IPS-NIHi11 (cell line): ENCODE measurements at regions not wholly inside any gene's neighbourhood (a gene's known extent, or its start where the extent isn't known, plus 50 kb on each side); places are given as distances from the start of the nearest gene placed in this dataset.
A peak's percentile ranks its signal among the peaks of the same experiment; 100 is the strongest.

Source experiments
- DNase-seq: peaks from one replicate; pipeline ENCODE4 v3.0.0; 2012; ENCODE audit warnings: mixed read lengths, low spot score

GRCh38 chr14:84197704-84198103 lies 1332.2 kb upstream of the FLRT2 start:
- no peak for DNase-seq

- DNase-seq, result no peak
Observed at GRCh38 chr14:84202486-84202885, 1327.5 kb upstream of the FLRT2 start.

DNA sequence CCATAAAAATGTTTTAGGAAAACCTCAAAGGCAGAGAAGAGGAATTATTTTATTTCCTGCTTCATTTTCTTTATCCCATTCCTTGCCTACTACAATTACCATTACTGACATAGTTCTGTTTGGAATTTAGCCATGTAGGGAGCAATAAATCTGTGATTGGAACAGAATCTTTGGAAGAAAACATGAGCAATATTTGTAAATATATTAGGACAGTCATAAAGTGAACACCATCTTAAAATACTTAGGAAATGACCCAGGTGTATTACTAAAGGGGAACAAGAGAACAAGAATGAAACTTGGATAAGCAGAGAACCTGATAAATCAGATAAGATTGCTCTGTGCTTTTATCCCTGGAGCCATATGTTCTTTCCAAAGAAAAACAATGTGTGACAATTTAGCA lies 1326.0 kb upstream of the FLRT2 start:
- DNase-seq, result no peak

DNA sequence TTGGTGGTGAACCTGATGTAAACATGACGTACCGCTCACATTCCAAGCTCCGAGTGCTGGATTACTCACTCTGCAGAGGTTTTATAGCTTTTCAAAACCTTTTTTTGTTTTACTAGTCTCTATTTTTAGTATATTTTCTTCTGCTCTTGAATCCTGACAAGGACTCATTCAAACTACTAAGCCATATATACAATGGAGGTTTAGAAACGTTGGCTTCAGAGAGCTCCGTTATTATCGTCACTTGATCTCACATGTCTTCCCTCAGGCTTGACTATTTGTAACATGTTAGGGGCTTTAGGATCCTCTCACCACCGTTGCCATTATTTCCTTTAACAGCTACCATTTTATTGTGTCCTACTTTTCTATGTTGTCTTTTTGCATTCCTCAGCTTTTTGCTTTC lies 1321.5 kb upstream of the FLRT2 start:
- no peak for DNase-seq

- DNase-seq, result no peak
Observed at GRCh38 chr14:84209031-84209430, 1320.9 kb upstream of the FLRT2 start.

GRCh38 chr14:84217066-84217465 lies 1312.9 kb upstream of the FLRT2 start:
- no peak for DNase-seq

DNA sequence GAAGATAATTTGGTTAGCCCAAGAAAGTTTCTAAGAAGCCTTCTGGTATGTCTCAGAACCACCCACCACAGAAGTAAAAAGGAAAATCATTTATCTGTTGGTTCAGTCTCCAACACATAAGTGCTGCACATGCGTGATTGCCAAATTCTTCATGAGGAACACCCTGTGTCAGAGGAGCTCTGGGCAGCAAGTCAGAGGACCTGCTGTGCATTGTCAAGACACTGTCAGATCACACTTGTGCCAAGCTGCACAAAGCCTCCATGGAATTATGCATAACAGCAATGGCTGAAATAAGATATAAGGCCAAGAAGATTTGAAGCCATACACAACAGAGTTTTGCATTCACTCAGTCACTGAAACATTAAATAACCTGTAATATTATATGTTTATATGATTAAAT lies 1304.7 kb upstream of the FLRT2 start:
- no peak for DNase-seq

GRCh38 chr14:84228702-84229101 lies 1301.2 kb upstream of the FLRT2 start:
- no peak for DNase-seq

DNA sequence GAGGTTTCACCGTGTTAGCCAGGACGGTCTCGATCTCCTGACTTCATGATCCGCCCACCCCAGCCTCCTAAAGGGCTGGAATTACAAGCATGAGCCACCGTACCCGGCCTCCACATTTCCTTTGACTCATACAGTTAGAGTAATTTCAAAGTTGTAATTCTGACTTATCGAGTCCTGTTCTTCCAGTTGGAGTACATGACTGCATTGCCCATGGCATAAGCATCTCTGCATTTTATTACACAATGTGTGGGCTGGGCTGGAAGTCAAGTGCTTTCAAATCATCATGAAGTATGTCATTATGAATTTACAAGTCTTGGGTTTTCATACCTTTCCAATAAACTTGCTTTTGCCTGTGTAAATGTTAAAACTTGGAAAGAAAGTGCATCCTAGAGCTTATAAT lies 1295.7 kb upstream of the FLRT2 start:
- DNase-seq, result no peak

- no peak for DNase-seq
Observed at GRCh38 chr14:84236290-84236689, 1293.7 kb upstream of the FLRT2 start.

DNA sequence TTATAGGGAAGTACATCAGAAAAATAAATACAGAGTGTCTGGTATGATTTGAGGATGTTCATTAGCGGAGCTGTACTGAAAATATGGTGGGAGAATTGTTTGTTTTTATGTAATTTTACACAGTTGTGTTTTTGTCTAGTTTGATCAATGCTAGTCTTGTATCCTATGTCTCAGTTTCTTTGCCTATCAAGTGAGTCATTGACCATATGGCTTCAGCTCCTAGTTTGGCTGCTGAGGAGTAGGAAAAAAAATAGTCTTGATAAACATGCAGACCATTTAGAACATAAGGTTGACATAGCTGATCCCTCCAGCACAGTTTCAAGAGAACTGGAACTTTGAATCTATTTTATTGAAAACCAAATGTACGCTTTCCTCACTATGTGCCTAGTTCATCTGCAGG lies 1292.1 kb upstream of the FLRT2 start:
- no peak for DNase-seq

GRCh38 chr14:84247693-84248092 lies 1282.3 kb upstream of the FLRT2 start:
- DNase-seq, result no peak

DNA sequence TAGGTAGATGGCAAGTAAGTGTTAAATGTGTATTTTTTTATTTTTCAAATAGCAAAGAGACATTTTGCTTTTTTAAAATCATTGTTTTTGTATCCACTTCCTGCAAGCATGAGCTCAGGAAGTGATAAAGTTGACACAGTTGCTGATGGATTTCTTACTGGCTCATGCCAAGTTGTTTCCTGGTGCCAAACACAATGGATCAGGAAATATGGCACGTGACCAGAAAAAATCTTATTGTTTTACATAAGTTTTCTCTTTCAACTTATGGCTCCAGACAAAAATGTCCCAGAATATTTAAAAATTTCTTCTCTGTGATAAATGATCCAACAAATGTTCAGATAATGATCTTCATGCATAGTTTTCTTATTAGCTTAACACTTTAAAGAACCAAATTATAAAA lies 1279.1 kb upstream of the FLRT2 start:
- no peak for DNase-seq

GRCh38 chr14:84251411-84252115 lies 1278.4 kb upstream of the FLRT2 start:
- no peak for DNase-seq

GRCh38 chr14:84252706-84253105 lies 1277.2 kb upstream of the FLRT2 start:
- no peak for DNase-seq

DNA sequence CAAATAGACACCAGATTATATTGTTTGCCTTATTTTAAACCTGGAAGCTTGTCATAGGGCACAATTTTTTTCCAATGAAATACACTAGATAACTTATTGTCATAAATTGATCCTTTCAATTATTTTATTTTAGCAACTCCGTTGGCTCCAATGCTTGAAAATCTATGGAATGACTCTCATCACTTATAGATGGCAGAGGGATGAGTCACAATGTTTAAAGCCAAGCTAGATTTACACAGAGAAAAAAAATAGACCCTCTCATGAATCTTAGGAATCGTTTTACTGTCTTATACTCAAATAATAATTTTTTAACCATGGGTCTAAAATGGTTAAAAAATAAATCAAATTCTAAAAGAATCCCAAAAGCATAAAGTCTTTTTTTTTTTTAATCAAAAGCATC lies 1276.6 kb upstream of the FLRT2 start:
- DNase-seq, result no peak

GRCh38 chr14:84254290-84254689 lies 1275.7 kb upstream of the FLRT2 start:
- DNase-seq, result peak; percentile 34

DNA sequence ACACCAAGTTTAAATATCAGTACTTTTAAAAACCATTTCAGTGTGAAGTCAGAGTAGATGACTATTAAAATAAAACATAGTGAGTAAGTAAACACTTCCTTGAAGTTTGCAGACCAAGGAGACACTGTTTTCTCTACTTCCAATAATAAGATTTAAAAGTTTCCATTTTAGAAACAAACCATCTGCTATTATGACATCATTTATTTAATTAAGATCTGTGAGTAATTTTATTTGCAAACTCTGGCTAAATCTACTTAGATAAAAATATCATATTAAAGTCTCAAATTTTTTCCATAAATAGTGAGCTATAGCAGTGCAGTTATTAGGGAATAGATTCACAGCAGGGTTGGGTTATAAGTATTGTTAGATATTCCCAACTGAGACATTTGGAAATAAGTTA lies 1267.0 kb upstream of the FLRT2 start:
- no peak for DNase-seq

DNA sequence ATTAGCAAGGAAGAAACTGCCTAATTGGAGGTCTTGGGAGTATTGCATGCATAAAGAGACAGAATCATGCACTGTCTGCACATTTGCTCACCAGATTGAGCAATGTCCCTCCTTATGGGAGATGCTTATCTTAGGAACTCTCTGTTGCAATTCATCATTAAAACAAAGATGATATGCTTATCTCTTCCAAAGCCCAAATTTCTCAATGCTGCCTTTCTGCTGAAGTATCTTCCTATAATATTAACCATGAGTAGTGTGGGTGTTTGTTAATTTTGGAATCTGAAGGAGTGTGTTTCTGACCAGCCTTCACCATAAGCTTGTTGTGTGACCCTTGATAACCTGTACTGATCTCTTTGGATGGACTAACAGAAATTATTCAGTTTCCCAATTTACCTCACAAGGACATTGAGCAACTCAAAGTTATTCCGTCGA lies 1257.6 kb upstream of the FLRT2 start:
- no peak for DNase-seq

GRCh38 chr14:84273181-84273580 lies 1256.8 kb upstream of the FLRT2 start:
- DNase-seq, result no peak

GRCh38 chr14:84282618-84283017 lies 1247.3 kb upstream of the FLRT2 start:
- no peak for DNase-seq

GRCh38 chr14:84288781-84289180 lies 1241.2 kb upstream of the FLRT2 start:
- no peak for DNase-seq

DNA sequence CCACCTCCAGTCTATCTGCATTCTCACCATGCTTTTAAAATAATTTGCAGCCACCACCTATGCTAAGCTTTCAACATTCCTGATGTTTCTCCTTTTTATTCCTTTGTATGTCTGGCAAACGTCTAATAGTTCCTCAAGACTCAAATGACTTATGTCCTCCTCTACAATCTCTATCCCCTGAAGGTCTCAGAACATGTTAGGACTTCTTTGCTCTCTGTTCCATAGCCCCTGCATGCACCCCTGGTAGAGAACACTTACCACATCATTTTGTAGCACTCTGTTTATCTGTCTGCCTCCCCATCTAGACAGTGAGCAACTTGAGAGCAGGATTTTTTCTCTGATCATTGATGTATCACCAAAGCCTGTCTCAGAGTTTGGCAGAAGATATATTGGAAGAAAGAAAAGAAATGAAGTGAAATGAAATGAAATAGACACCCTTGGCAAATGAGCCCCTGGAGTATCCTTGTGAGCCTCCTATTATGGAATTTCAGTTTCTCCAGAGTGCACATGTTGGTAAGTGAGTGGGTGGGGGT lies 1231.2 kb upstream of the FLRT2 start:
- DNase-seq, result no peak

DNA sequence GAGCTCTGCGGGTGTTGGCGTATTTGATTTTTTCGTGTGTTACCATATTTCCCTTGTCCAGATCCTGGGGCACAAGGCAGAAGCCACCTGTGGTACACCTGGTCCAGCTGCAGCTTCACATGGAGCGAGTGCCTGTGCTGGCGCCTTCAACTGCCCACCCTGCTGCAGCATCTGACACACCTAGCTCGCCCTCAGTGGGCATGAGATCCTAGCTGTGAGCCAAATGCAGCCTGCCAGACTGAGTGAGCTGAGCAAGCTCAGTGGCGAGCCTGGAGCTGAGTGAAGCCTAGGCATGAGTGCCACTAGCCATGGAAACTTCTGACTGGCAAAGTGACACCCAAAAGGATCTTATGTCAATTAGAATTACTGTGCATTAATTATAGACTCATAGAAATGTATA lies 1226.8 kb upstream of the FLRT2 start:
- DNase-seq, result no peak
